ENCODE measurements at regions not wholly inside any gene's neighbourhood (a gene's known extent, or its start where the extent isn't known, plus 50 kb on each side); places are given as distances from the start of the nearest gene placed in this dataset.

GRCh38 chr13:44022196-44022595 lies 142.5 kb downstream of the LACC1 start:
- no peak overlapping the region for H3K4me3 ChIP-seq (ENCODE audit: low read depth, low read length)
- no peaks in the 10 kb centered on the region for H3K27me3 ChIP-seq (ENCODE audit: control insufficient read depth, insufficient read depth, low read length)
- no peaks in the 10 kb centered on the region for H3K36me3 ChIP-seq (ENCODE audit: control insufficient read depth, insufficient read depth, low read length)
- no peak for TF ChIP-seq CTCF (IDR thresholded peaks at IDR 0.05; ENCODE audit: insufficient read depth, low read length, poor library complexity, severe bottlenecking)
- DNase-seq (ENCODE audit: low read depth): no peak

DNA sequence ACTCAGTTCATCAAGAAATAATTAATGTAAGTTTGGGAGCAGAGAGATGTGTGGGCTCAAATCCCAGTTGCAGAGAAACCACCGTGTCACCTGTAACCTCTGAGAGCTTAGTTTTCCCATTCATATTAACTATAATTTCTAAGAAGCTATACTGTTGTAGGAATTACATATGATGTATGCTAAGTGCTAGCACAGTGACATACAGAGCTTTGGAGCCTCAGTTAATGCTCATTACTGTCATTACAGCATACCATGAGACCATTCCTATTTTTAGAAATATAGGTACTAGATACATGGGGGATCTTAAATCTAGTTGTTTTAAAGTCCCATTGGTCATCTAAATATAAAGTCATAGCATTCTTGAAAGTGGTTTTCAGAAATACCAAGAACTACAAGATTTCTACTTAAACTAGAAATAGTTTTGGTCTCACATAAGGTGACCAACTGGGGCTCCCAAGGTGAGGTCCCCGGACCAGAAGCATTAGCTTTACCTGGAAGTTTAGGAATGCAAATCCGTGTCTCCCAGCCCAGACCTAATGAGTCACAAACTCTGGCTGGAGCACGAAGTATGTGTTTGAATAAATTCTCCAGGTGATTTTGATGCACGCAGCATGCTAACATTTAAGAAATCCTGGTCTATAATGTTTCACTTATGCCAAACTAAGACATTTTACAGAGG lies 144.6 kb downstream of the LACC1 start:
- H3K4me3 ChIP-seq (ENCODE audit: low read depth, low read length): no peak overlapping the region
- DNase-seq (ENCODE audit: low read depth): no peak
- H3K36me3 ChIP-seq (ENCODE audit: control insufficient read depth, insufficient read depth, low read length): no peaks in the 10 kb centered on the region
- no peak for TF ChIP-seq CTCF (IDR thresholded peaks at IDR 0.05; ENCODE audit: insufficient read depth, low read length, poor library complexity, severe bottlenecking)
- no peaks in the 10 kb centered on the region for H3K27me3 ChIP-seq (ENCODE audit: control insufficient read depth, insufficient read depth, low read length)

- no peaks in the 10 kb centered on the region for H3K36me3 ChIP-seq (ENCODE audit: control insufficient read depth, insufficient read depth, low read length)
- no peak for TF ChIP-seq CTCF (IDR thresholded peaks at IDR 0.05; ENCODE audit: insufficient read depth, low read length, poor library complexity, severe bottlenecking)
- H3K4me3 ChIP-seq (ENCODE audit: low read depth, low read length): no peak overlapping the region
- no peaks in the 10 kb centered on the region for H3K27me3 ChIP-seq (ENCODE audit: control insufficient read depth, insufficient read depth, low read length)
- DNase-seq (ENCODE audit: low read depth): no peak
Observed at GRCh38 chr13:44024846-44025195, 145.1 kb downstream of the LACC1 start.

- no peak overlapping the region for H3K4me3 ChIP-seq (ENCODE audit: low read depth, low read length)
- no peaks in the 10 kb centered on the region for H3K36me3 ChIP-seq (ENCODE audit: control insufficient read depth, insufficient read depth, low read length)
- H3K27me3 ChIP-seq (ENCODE audit: control insufficient read depth, insufficient read depth, low read length): no peaks in the 10 kb centered on the region
- TF ChIP-seq CTCF (IDR thresholded peaks at IDR 0.05; ENCODE audit: insufficient read depth, low read length, poor library complexity, severe bottlenecking): no peak
- no peak for DNase-seq (ENCODE audit: low read depth)
Observed at GRCh38 chr13:44026194-44026593, 146.5 kb downstream of the LACC1 start.

DNA sequence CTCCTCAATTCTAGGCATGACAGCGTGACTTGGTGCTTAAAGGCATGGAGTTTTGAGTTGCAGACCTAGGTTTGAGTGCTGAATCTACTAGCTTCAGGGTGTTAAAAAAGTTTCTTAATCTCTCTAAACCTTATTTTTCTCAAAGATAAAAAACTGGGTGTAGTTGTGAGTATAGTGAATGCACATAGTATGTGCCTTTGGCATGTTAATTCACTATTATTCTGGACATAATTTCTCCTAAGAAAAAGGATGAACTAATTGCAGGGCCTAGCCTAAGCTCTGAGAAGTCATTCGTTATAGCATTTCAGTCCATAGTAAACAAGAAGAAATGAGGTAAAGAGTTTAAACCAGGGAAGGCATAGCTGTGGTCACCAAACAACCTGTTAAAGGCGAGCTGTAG lies 149.0 kb downstream of the LACC1 start:
- H3K27me3 ChIP-seq (ENCODE audit: control insufficient read depth, insufficient read depth, low read length): no peaks in the 10 kb centered on the region
- DNase-seq (ENCODE audit: low read depth): no peak
- no peak for TF ChIP-seq CTCF (IDR thresholded peaks at IDR 0.05; ENCODE audit: insufficient read depth, low read length, poor library complexity, severe bottlenecking)
- no peak overlapping the region for H3K4me3 ChIP-seq (ENCODE audit: low read depth, low read length)
- H3K36me3 ChIP-seq (ENCODE audit: control insufficient read depth, insufficient read depth, low read length): no peaks in the 10 kb centered on the region

GRCh38 chr13:44030615-44031014 lies 150.9 kb downstream of the LACC1 start:
- TF ChIP-seq CTCF (IDR thresholded peaks at IDR 0.05; ENCODE audit: insufficient read depth, low read length, poor library complexity, severe bottlenecking): no peak
- no peak for DNase-seq (ENCODE audit: low read depth)
- Histone ChIP-seq H3K27me3 (ENCODE audit: control insufficient read depth, insufficient read depth, low read length) (no peaks in the 10 kb centered on the region), H3K4me3 (ENCODE audit: low read depth, low read length) (no peak overlapping the region), H3K36me3 (ENCODE audit: control insufficient read depth, insufficient read depth, low read length) (no peaks in the 10 kb centered on the region)
